GM19025 (cell line): ENCODE measurements at regions not wholly inside any gene's neighbourhood (a gene's known extent, or its start where the extent isn't known, plus 50 kb on each side); places are given as distances from the start of the nearest gene placed in this dataset.

ENCODE experiments used
- ATAC-seq: cut with Tn5 transposase; IDR thresholded peaks from one replicate; pipeline ENCODE4 v1.9.1; 2021; ENCODE audit warnings: mild to moderate bottlenecking, low read depth, moderate library complexity; ENCODE audit not compliant: unreplicated experiment

DNA sequence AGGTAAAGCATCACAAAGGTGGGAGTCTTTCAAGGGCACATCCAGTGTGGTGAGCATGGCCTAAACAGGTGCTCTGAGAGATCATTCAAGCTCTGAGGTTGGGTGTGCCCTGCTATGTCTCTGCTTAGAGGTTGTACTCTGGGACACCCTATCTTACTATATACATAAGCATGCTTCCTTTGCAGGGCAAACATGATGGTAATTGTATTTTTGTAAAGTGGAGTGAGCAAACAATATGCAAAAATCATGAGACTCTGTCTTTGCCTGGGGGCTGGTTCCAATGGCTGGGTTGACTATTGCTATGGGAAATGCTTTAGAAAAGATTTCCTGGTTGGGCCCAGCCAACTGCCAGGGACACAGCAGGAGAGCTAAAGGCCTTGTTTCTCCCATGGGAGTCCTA, 315.1 kb upstream of the TLE3 start:
- ATAC-seq: no peak

GRCh38 chr15:70411143-70411863, 313.6 kb upstream of the TLE3 start:
- no peak for ATAC-seq

- ATAC-seq: no peak
Observed at GRCh38 chr15:70410371-70410985, 312.8 kb upstream of the TLE3 start.

DNA sequence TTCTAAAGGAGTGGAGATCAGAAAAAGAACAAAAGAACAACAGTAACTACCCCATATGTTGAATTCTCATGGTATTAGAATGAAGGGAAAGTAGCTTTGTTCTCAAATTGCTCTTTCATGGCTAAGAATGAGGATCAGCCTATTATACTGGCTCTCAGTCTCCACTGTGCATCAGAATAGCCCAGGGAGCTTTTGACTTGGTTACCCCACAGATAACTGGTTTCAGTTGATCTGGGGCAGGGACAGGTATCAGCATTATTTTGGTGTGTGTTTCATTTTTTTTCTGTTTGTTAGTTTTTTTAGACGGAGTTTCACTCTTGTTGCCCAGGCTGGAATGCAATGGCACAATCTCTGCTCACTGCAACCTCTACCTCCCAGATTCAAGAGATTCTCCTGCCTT, 311.7 kb upstream of the TLE3 start:
- ATAC-seq: no peak

DNA sequence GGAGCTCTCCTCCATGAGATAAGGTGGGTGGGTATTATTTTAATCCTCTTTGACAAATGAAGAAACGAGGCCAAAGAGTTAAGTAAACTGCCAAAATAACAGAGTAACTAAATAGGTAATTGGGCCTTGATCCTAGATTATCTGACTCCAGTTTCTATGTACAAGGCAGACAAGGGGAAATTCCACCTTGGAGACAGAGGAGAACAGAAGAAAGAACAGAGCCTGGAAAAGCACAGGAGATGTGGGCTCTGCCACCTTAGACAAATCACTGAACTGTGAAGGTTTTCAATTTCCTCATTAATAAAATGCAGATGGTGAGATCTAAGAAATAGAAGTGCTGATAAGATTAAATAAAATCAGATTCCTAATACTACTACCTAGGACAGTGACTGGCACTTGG, 310.2 kb upstream of the TLE3 start:
- no peak for ATAC-seq

- ATAC-seq: no peak
Observed at GRCh38 chr15:70407336-70407670, 309.6 kb upstream of the TLE3 start.

DNA sequence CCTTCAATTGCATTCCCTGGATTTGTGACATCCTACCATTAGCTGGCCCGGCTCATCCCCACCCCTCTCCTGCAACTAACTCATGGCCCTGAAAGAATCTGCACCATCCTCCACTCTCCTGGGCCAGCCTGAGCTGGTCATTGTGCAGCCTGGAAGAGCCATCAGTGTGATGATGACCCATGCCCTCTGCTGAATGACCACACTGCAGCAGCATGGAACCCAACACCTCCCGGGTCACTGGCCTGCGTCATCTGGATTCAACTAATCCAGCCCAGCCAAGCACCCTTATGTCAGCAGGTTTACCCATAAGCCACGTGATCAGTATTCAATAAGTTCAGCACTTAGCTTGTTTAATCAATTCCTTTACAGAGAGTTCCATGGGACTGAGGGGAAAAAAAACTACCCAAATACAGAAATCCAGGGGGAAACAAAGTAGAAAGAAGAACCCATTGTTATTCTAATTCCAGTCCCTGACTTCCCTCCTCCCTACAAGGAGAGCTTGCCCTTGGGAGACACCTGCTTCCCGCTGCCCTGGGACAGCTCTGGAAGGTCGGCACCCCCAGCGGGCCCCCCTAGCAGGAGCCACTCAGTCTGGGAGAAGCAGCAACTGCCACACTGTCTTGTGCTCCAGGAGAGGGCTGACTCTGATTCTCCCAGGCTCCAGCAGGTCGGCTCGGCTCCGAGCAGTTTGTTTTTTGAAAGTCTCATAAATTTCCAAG, 309.1 kb upstream of the TLE3 start:
- no peak for ATAC-seq

DNA sequence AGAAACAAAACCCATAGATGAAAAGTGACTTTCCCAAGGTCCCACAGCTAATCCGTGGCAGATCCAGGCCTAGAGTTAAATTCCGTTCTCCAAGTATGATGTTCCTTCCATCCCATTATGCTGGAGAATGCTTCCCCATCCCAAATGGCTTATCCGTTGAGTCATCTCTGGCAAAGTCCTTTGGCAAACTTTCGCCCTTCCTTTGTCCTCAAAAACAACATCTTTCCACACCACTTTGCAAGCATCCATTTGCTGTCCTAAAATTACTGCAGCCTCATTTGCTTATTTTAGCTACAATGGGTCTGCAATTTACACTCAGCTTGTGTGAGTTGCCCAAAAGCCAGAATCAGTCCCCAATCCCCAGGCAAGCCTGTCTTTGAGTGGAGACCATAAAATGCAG, 304.0 kb upstream of the TLE3 start:
- ATAC-seq: no peak

- ATAC-seq: no peak
Observed at GRCh38 chr15:70400766-70401541, 303.2 kb upstream of the TLE3 start.

DNA sequence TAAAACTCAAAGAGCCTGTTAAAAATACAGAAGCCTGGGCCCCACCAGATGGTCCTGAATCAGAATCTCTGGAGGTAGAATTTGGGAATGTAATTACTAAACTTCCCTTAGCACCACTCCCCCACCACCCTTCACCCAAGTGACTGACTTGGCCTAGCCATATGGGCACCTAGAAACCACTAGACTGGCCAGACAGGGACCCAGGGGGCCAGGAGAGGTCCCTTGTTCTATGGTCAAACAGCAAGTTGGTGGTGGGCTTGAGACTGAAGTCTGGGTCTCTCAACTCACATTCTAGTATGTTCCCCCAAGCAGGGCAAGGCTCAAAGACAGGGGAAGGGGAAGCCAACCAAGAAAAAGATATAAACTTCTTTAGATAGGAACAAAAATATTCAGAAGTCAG, 301.5 kb upstream of the TLE3 start:
- ATAC-seq: no peak

DNA sequence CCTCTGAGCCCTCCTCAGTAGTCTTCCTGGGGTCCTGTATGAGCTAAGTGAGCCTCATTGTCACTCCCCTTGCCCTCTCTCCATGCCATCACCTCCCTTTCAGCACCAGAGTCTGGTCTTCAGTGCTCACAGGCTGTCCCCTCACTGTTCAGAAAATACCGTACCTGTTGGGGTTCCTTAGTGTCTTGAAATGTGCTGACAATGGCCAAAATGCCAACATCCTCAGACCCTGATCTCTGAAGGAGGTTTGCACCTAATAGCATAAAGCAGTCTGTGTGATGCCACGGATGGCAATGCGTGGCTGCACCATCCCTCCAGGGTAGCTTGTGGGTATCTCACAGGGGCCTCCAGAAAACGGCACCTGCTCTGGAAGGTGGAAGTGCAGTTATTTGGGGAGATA, 301.0 kb upstream of the TLE3 start:
- ATAC-seq: no peak

GRCh38 chr15:70396807-70397206, 299.1 kb upstream of the TLE3 start:
- no peak for ATAC-seq

GRCh38 chr15:70395164-70395563, 297.4 kb upstream of the TLE3 start:
- ATAC-seq: no peak

DNA sequence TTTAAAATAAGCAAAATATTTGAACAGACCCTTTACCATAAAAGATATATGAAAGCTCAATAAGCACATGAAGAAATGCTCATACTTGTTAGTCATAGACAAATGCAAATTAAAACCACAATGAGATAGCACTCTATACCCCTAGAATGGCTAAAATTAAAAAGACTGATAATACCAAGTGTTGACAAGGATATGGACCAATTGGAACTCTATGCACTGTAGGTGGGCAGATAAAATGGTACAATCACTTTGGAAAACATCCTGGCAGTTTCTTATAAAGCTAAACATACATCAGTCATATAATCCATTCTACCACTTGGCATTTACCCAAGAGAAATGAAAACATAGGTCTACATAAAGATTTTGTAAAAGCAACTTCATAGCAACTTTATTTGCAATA, 293.0 kb upstream of the TLE3 start:
- ATAC-seq: no peak

DNA sequence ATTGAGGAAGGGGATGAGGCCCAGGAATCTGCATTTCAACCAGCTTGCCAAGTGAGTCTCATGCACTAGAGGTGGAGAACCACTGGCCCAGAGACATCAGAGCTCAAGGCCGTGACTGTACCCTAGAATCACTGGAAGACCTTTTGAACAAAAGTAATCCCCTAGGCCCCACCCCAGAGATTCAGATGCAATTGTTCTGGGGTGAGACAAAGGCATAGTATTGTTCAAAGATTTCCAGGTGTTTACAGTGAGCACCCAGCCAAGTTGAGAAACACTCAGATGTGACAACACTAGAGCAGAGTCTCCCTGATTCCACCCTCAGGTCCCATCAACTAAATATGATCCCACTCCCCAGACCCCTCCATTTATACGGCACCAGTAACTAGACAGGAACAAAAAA, 290.3 kb upstream of the TLE3 start:
- ATAC-seq: no peak

DNA sequence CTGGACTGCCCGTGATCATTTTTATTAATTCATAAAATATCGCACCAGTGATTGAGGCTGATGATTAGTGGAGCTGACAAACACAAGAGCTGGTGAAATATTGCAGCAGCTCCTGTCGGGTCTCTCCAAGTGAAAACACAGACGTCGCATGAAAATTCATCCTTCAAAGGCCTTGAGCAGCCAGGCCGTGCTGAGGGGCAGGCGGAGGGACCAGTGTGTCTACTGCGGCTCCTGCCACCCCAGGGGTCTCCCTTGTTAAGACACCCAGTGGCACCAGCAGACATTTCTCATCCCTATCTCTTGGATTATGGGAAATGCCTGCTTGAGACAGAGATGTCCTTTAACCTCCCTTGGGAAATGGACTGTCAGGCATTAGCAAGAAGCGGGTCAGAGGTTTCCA, 289.4 kb upstream of the TLE3 start:
- no peak for ATAC-seq

DNA sequence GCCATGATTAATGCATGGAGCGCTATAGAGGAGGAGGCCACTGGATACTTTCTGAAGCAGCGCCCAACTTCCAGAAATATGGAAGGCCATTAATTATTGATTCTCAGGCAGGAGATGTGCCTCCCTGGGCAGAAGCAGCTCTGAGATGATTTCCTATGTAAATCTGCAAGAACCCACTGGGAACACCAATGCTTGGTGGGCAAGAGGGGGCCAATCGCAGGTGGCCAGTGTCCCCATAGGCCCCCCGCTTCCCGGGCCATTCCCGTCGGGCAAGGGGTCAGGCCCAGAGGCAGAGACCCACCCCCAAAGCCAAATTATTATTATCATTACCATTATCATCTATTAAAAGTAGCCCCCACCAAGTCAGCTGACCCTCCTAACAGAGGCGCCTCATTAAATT, 288.0 kb upstream of the TLE3 start:
- ATAC-seq: no peak

DNA sequence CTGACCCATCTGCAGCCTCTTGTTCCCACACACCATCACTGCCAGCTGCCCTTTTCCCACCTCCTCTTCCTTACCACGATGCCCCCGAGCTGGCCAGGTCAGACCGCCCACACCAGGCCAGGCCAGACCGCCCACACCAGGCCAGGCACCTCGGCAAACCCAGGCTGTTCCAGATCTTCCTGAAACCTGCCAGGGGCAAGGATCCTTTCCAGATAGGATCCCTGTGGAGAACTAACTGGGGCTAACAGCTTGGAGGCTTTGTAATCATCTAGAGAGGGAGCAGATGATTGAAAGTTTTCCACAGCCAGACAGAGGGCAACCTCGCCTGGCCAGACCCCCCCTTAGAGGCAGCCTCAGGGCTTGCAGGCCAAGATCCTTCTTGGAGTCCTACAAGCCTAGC, 287.3 kb upstream of the TLE3 start:
- ATAC-seq: no peak

- no peak for ATAC-seq
Observed at GRCh38 chr15:70383856-70384255, 286.1 kb upstream of the TLE3 start.

GRCh38 chr15:70382762-70383458, 285.2 kb upstream of the TLE3 start:
- no peak for ATAC-seq
